ENCODE measurements at regions not wholly inside any gene's neighbourhood (a gene's known extent, or its start where the extent isn't known, plus 50 kb on each side); places are given as distances from the start of the nearest gene placed in this dataset.

DNA sequence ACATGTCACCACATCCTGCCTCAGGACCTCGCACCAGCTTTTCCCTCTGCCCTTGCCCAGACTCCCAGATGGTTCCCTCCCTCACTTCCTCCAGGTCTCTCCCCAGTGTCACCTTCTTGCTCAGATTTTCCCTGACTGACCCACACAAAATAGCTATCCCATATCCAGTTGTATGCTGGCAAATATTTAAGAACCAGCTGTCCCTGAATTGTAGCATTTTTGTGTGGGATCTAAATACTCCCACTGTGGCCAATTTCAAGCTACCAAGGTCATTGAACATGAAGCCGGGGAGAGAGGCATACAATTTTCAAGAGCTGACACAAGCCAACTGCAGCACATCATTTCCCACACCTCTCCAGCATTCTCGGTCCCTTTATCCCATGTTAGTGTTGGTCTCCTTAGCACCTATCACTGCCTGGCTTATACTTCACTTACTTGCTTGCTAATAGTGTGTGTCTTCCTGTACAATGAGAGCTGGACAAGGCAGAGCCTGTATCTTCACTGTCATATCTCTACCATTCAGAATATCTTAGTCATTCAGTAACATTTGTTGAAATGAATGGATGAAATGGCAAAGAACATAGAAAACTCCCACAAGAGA is 101.3 kb upstream of the CTNNB1 start:
- no peak overlapping the region for H3K9ac ChIP-seq (ENCODE audit: low read depth, low read length)
- H3K27me3 ChIP-seq (ENCODE audit: control insufficient read depth, insufficient read depth, low read length) = no peaks in the 10 kb centered on the region
- H3K4me3 ChIP-seq (ENCODE audit: low read depth, low read length) = no peak overlapping the region
- H3K9me3 ChIP-seq (ENCODE audit: control insufficient read depth, insufficient read depth, low read length) = no peaks in the 10 kb centered on the region
- no peak overlapping the region for H3K27ac ChIP-seq (ENCODE audit: low read depth, low read length)
- no peaks in the 10 kb centered on the region for H3K36me3 ChIP-seq (ENCODE audit: control insufficient read depth, insufficient read depth, low read length)
- H3K4me1 ChIP-seq (ENCODE audit: control insufficient read depth, insufficient read depth, low read length) = peaks cover 16% of the 10 kb centered on the region

DNA sequence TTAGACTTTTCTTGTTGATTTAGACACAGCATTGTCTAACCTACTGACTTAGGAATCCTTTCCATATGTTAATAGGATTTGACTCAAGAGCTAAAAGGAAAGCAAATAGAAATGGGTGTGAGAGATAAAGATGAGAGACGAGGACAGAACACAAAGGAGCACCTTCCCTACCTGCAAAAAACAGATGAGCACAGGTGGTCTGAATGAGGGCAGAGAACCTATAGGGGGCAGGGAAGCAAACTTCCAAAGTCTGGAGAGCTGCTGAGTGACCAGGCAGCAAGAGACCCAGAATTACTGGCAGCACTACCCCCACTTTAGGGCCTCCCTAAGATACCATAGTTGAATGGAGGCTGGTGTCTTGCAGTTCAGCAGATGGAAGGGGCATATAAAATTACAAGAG is 98.1 kb upstream of the CTNNB1 start:
- Histone ChIP-seq H3K4me1 (ENCODE audit: control insufficient read depth, insufficient read depth, low read length) (peaks cover 16% of the 10 kb centered on the region), H3K9me3 (ENCODE audit: control insufficient read depth, insufficient read depth, low read length) (no peaks in the 10 kb centered on the region), H3K27me3 (ENCODE audit: control insufficient read depth, insufficient read depth, low read length) (no peaks in the 10 kb centered on the region)

DNA sequence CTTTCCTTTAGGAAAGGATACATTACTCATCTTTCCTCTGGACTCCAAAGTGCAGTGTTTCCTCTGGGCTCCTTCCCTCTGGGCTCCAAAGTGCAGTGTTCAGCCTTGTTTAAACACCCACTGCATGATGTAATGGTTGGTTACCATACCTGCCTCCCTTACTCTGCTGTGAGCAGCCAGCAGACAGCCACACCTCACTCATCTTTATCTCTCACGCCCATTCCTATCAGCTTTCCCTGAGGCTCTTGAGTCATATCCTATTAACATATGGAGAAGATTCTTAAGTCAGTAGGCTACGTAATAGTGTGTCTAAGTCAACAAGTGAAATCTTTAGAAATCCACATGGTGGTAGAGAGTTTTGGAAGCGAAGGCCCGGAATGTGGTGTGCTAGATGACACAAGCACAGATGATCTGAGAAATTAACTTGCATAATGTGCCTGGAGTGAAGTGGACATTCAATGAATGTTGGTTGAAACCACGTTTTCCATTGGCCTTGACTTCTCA is 97.2 kb upstream of the CTNNB1 start:
- H3K36me3 ChIP-seq (ENCODE audit: control insufficient read depth, insufficient read depth, low read length) = no peaks in the 10 kb centered on the region
- H3K9ac ChIP-seq (ENCODE audit: low read depth, low read length) = no peak overlapping the region
- no peak overlapping the region for H3K4me3 ChIP-seq (ENCODE audit: low read depth, low read length)
- H3K27me3 ChIP-seq (ENCODE audit: control insufficient read depth, insufficient read depth, low read length) = no peaks in the 10 kb centered on the region
- peak overlapping the region; percentile 12 for H3K27ac ChIP-seq (ENCODE audit: low read depth, low read length)
- H3K9me3 ChIP-seq (ENCODE audit: control insufficient read depth, insufficient read depth, low read length) = no peaks in the 10 kb centered on the region
- peaks cover 16% of the 10 kb centered on the region for H3K4me1 ChIP-seq (ENCODE audit: control insufficient read depth, insufficient read depth, low read length)

More for the DNA sequence above, 98.1 kb upstream of the CTNNB1 start:
- H3K4me3 ChIP-seq (ENCODE audit: low read depth, low read length) = no peak overlapping the region
- H3K36me3 ChIP-seq (ENCODE audit: control insufficient read depth, insufficient read depth, low read length) = no peaks in the 10 kb centered on the region
- no peak overlapping the region for H3K9ac ChIP-seq (ENCODE audit: low read depth, low read length)
- H3K27ac ChIP-seq (ENCODE audit: low read depth, low read length) = peak overlapping the region; percentile 5

DNA sequence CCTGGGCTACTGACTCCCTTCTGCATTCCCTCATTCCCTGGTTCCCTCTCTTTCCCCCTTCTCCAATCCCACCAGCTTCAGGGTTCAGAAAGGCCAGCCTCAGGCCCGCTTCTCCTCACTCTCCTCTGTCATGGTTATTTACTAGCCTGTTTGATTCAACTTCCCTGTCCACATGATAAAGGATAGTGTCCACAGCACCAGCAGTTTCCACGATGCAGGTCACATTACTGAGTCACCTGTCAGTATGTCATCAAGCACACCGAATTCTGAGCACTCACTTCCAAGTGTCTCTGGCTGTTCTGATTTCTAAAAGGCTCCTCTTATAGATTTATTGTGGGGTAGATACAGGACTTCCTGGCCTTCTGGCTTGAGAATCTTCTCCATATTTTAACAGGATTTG is 96.6 kb upstream of the CTNNB1 start:
- Histone ChIP-seq H3K4me3 (ENCODE audit: low read depth, low read length) (no peak overlapping the region), H3K27me3 (ENCODE audit: control insufficient read depth, insufficient read depth, low read length) (no peaks in the 10 kb centered on the region), H3K9me3 (ENCODE audit: control insufficient read depth, insufficient read depth, low read length) (no peaks in the 10 kb centered on the region), H3K27ac (ENCODE audit: low read depth, low read length) (peak overlapping the region; percentile 12), H3K9ac (ENCODE audit: low read depth, low read length) (no peak overlapping the region), H3K36me3 (ENCODE audit: control insufficient read depth, insufficient read depth, low read length) (no peaks in the 10 kb centered on the region), H3K4me1 (ENCODE audit: control insufficient read depth, insufficient read depth, low read length) (peaks cover 16% of the 10 kb centered on the region)

DNA sequence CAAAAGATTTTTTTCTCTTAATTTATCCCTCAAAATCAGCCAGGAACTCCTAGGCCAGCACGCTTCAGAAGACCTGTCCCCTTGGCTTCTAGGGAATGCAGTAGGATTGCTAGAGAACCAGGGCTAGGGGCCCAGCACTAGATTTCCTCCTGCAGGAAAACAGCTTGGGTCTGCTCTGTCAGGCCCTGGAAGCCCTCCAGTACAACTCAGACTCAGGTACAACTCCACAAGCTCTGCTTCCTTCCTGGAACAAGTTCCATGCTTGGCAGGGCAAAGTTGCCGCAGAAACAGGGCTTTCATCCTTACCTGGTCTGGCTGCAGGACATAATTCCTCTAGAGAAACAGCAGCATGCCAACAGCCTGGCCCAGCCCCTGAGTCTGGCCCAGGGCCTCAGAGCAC is 96.1 kb upstream of the CTNNB1 start:
- Histone ChIP-seq H3K36me3 (ENCODE audit: control insufficient read depth, insufficient read depth, low read length) (no peaks in the 10 kb centered on the region), H3K9ac (ENCODE audit: low read depth, low read length) (no peak overlapping the region), H3K4me1 (ENCODE audit: control insufficient read depth, insufficient read depth, low read length) (peaks cover 16% of the 10 kb centered on the region), H3K9me3 (ENCODE audit: control insufficient read depth, insufficient read depth, low read length) (no peaks in the 10 kb centered on the region), H3K27ac (ENCODE audit: low read depth, low read length) (no peak overlapping the region), H3K27me3 (ENCODE audit: control insufficient read depth, insufficient read depth, low read length) (no peaks in the 10 kb centered on the region), H3K4me3 (ENCODE audit: low read depth, low read length) (no peak overlapping the region)

DNA sequence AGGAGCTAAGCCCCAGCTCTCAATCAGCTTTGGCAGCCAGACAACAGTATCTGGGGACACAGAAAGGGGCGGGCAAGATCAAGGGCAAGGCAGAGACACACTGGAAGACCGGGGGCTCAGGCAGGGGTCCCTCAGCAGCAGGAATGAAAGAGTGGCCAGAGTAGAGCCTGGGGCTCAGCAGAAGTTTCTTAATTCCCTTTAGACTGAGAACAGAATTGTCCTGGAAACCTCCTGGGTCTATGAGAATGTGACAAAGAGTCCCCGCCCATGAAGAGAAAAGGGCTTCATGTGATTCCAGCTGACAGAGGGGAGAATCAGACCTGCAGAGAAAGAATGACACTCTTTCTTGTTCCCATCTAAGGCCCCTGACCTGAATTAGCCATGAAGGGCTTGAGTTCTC is 95.2 kb upstream of the CTNNB1 start:
- peaks cover 16% of the 10 kb centered on the region for H3K4me1 ChIP-seq (ENCODE audit: control insufficient read depth, insufficient read depth, low read length)
- H3K27me3 ChIP-seq (ENCODE audit: control insufficient read depth, insufficient read depth, low read length) = no peaks in the 10 kb centered on the region
- no peaks in the 10 kb centered on the region for H3K36me3 ChIP-seq (ENCODE audit: control insufficient read depth, insufficient read depth, low read length)
- no peak overlapping the region for H3K9ac ChIP-seq (ENCODE audit: low read depth, low read length)
- H3K4me3 ChIP-seq (ENCODE audit: low read depth, low read length) = no peak overlapping the region
- H3K27ac ChIP-seq (ENCODE audit: low read depth, low read length) = no peak overlapping the region
- H3K9me3 ChIP-seq (ENCODE audit: control insufficient read depth, insufficient read depth, low read length) = no peaks in the 10 kb centered on the region

DNA sequence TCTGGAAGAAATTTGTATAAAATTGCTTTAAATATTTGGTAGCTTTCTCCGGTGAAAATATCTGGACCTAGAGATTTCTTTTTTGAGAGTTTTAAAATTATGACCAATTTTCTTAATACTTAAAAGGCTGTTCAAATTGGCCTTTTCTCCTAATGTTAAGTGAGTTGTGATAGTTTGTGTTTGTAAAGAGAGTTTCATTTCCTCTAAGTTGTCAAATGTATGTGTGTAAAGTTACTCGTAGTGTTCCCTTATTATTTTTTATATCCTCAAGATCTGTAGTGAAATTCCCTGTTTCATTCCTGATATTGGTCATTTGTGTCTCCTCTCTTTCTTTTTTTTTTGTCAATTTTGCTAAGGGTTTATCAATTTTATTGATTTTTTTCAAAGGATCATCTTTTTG is 92.6 kb upstream of the CTNNB1 start:
- Histone ChIP-seq H3K9me3 (ENCODE audit: control insufficient read depth, insufficient read depth, low read length) (no peaks in the 10 kb centered on the region), H3K27me3 (ENCODE audit: control insufficient read depth, insufficient read depth, low read length) (no peaks in the 10 kb centered on the region), H3K9ac (ENCODE audit: low read depth, low read length) (no peak overlapping the region), H3K36me3 (ENCODE audit: control insufficient read depth, insufficient read depth, low read length) (no peaks in the 10 kb centered on the region), H3K4me3 (ENCODE audit: low read depth, low read length) (no peak overlapping the region), H3K4me1 (ENCODE audit: control insufficient read depth, insufficient read depth, low read length) (peaks cover 3% of the 10 kb centered on the region), H3K27ac (ENCODE audit: low read depth, low read length) (no peak overlapping the region)

DNA sequence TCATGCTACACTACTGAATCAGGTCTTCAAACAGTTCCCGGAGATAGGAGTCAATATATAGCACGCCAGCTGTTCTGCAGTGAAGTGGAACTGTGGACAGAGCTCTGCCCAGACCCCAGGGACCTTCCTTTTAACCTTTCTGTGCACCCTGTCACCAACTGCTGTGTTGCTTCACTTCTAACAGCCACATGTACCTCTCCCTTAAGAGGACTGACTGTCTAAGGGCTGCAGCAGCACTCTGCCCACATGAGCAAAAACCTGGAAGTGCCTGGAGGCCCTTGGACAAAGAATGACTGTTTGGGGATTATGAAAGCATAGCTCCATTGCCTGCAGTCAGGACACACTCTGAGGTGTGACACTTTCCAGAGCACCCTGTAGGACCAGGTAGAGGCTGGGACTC is 88.3 kb upstream of the CTNNB1 start:
- Histone ChIP-seq H3K27me3 (ENCODE audit: control insufficient read depth, insufficient read depth, low read length) (no peaks in the 10 kb centered on the region), H3K9ac (ENCODE audit: low read depth, low read length) (no peak overlapping the region)

DNA sequence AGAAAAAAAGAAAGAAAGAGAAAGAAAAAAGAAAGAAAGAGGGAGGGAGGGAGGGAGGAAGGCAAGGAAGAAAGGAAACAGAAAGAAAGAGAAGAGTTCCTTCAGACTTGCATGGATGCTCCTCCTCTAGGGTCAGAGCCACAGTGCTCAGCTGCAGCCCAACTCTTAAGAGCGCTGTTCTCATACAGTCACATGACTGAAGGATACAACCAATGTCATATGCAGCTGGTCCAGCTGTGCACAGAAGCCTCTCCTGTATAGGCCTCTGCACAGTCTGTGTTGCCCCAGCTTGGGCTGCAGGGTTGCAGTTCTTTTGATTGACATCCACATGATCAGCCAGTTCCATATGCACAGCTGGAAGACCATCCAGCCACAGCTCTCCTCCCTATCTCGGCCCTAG is 86.8 kb upstream of the CTNNB1 start:
- Histone ChIP-seq H3K27me3 (ENCODE audit: control insufficient read depth, insufficient read depth, low read length) (no peaks in the 10 kb centered on the region), H3K36me3 (ENCODE audit: control insufficient read depth, insufficient read depth, low read length) (no peaks in the 10 kb centered on the region), H3K9ac (ENCODE audit: low read depth, low read length) (no peak overlapping the region), H3K4me3 (ENCODE audit: low read depth, low read length) (no peak overlapping the region), H3K9me3 (ENCODE audit: control insufficient read depth, insufficient read depth, low read length) (no peaks in the 10 kb centered on the region), H3K4me1 (ENCODE audit: control insufficient read depth, insufficient read depth, low read length) (no peaks in the 10 kb centered on the region), H3K27ac (ENCODE audit: low read depth, low read length) (no peak overlapping the region)

More for the DNA sequence above, 88.3 kb upstream of the CTNNB1 start:
- Histone ChIP-seq H3K4me1 (ENCODE audit: control insufficient read depth, insufficient read depth, low read length) (no peaks in the 10 kb centered on the region), H3K4me3 (ENCODE audit: low read depth, low read length) (no peak overlapping the region), H3K36me3 (ENCODE audit: control insufficient read depth, insufficient read depth, low read length) (no peaks in the 10 kb centered on the region), H3K27ac (ENCODE audit: low read depth, low read length) (no peak overlapping the region), H3K9me3 (ENCODE audit: control insufficient read depth, insufficient read depth, low read length) (no peaks in the 10 kb centered on the region)

DNA sequence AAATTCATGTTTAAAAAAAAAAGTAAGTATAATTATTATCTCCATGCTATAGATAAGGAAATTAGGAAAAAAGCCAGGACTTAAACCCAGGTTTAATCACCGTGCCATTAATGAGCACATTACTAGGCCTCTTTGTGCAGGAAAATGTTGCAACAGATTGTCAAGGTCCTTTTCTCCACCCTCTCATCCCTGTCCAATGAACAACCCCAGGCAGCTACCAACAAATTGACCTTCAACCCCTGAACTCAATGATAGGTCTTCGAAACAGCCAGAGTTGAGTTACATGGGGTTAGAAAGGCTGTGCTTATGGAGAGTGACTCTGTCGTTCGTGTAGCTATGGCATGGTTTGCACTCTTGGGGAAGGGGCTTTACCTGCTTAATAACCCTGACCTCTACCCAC is 84.2 kb upstream of the CTNNB1 start:
- H3K9me3 ChIP-seq (ENCODE audit: control insufficient read depth, insufficient read depth, low read length) = no peaks in the 10 kb centered on the region
- H3K36me3 ChIP-seq (ENCODE audit: control insufficient read depth, insufficient read depth, low read length) = no peaks in the 10 kb centered on the region
- no peak overlapping the region for H3K9ac ChIP-seq (ENCODE audit: low read depth, low read length)
- H3K27me3 ChIP-seq (ENCODE audit: control insufficient read depth, insufficient read depth, low read length) = no peaks in the 10 kb centered on the region
- no peak overlapping the region for H3K4me3 ChIP-seq (ENCODE audit: low read depth, low read length)
- H3K27ac ChIP-seq (ENCODE audit: low read depth, low read length) = no peak overlapping the region
- peaks cover under 1% of the 10 kb centered on the region; the same call in 1 of the 2 replicates for H3K4me1 ChIP-seq (ENCODE audit: control insufficient read depth, insufficient read depth, low read length)

DNA sequence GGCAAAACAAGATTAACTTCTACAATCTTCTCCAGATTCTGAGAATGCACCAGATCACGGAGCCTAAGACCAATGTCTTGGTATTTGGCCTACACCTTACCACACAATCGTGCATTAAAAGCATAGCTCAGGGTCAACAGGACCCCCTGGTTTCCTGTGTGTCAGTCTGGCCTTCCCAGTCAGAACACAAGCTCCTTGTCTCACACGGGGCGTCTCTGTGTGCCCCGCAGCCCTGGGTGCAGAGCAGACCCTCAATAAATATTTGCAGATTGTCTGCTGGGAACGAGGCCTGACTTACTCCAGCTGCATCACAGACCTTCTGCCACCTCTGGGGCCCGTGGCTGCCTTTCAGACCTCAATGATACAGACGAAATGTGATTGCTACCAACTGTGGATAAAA is 82.5 kb upstream of the CTNNB1 start:
- no peak overlapping the region for H3K27ac ChIP-seq (ENCODE audit: low read depth, low read length)
- no peaks in the 10 kb centered on the region for H3K9me3 ChIP-seq (ENCODE audit: control insufficient read depth, insufficient read depth, low read length)
- no peaks in the 10 kb centered on the region for H3K36me3 ChIP-seq (ENCODE audit: control insufficient read depth, insufficient read depth, low read length)
- no peak overlapping the region for H3K4me3 ChIP-seq (ENCODE audit: low read depth, low read length)
- peaks cover 14% of the 10 kb centered on the region for H3K4me1 ChIP-seq (ENCODE audit: control insufficient read depth, insufficient read depth, low read length)
- no peaks in the 10 kb centered on the region for H3K27me3 ChIP-seq (ENCODE audit: control insufficient read depth, insufficient read depth, low read length)
- no peak overlapping the region for H3K9ac ChIP-seq (ENCODE audit: low read depth, low read length)
